ENCODE measurements at regions not wholly inside any gene's neighbourhood (a gene's known extent, or its start where the extent isn't known, plus 50 kb on each side); places are given as distances from the start of the nearest gene placed in this dataset.
A peak's percentile ranks its signal among the peaks of the same experiment; 100 is the strongest.

GRCh38 chr1:244341455-244342450, 110.0 kb downstream of the ADSS2 start:
- in situ Hi-C loops (cut with HindIII; ENCODE audit: low sequenced_read_pairs), result no loop called here
- H3K4me3 ChIP-seq (ENCODE audit: low read depth, low read length), result no peak overlapping the region
- no peak for DNase-seq (ENCODE audit: low read depth)
- TF ChIP-seq CTCF (IDR thresholded peaks at IDR 0.05; ENCODE audit: low read depth, low read length, missing control alignments), result no peak

- TF ChIP-seq CTCF (IDR thresholded peaks at IDR 0.05; ENCODE audit: low read depth, low read length, missing control alignments), result no peak
- no peak overlapping the region for H3K4me3 ChIP-seq (ENCODE audit: low read depth, low read length)
- DNase-seq (ENCODE audit: low read depth), result no peak
- in situ Hi-C loops (cut with HindIII; ENCODE audit: low sequenced_read_pairs), result no loop called here
Measured at GRCh38 chr1:244344001-244344400, 107.7 kb downstream of the ADSS2 start.

GRCh38 chr1:244346972-244347618, 104.6 kb downstream of the ADSS2 start:
- TF ChIP-seq CTCF (IDR thresholded peaks at IDR 0.05; ENCODE audit: low read depth, low read length, missing control alignments), result no peak
- in situ Hi-C loops (cut with HindIII; ENCODE audit: low sequenced_read_pairs), result no loop called here
- DNase-seq (ENCODE audit: low read depth), result no peak
- H3K4me3 ChIP-seq (ENCODE audit: low read depth, low read length), result no peak overlapping the region

- in situ Hi-C loops (cut with HindIII; ENCODE audit: low sequenced_read_pairs), result no loop called here
- DNase-seq (ENCODE audit: low read depth), result no peak
- H3K4me3 ChIP-seq (ENCODE audit: low read depth, low read length), result no peak overlapping the region
- TF ChIP-seq CTCF (IDR thresholded peaks at IDR 0.05; ENCODE audit: low read depth, low read length, missing control alignments), result no peak
Measured at GRCh38 chr1:244347942-244348341, 103.8 kb downstream of the ADSS2 start.

- TF ChIP-seq CTCF (IDR thresholded peaks at IDR 0.05; ENCODE audit: low read depth, low read length, missing control alignments), result no peak
- peak; percentile 54 for DNase-seq (ENCODE audit: low read depth)
- in situ Hi-C loops (cut with HindIII; ENCODE audit: low sequenced_read_pairs), result no loop called here
- H3K4me3 ChIP-seq (ENCODE audit: low read depth, low read length), result no peak overlapping the region
Measured at GRCh38 chr1:244349103-244349531, 102.6 kb downstream of the ADSS2 start.

- no peak overlapping the region for H3K4me3 ChIP-seq (ENCODE audit: low read depth, low read length)
- TF ChIP-seq CTCF (IDR thresholded peaks at IDR 0.05; ENCODE audit: low read depth, low read length, missing control alignments), result no peak
- no peak for DNase-seq (ENCODE audit: low read depth)
- in situ Hi-C loops (cut with HindIII; ENCODE audit: low sequenced_read_pairs), result no loop called here
Measured at GRCh38 chr1:244349581-244350001, 102.1 kb downstream of the ADSS2 start.
